Gastroesophageal sphincter (tissue), 4 donors: ENCODE measurements at regions not wholly inside any gene's neighbourhood (a gene's known extent, or its start where the extent isn't known, plus 50 kb on each side); places are given as distances from the start of the nearest gene placed in this dataset.

ENCODE experiments used
- ATAC-seq: fragments of 150-250 bp; one replicate; pipeline ENCODE4 v1.9.1; 2016; ENCODE audit warnings: mild to moderate bottlenecking, moderate library complexity
- H3K27ac ChIP-seq, 4 donors: fragments of 200-600 bp; sonication (generic) in 3 of 4; 1 replicate in 3 of 4; 2 replicates in 1 of 4; pipeline ENCODE4 v1.5.1; 2016 to 2019
- H3K27me3 ChIP-seq: fragments of 200-600 bp; sonication (generic); one replicate; pipeline ENCODE4 v1.5.1; 2019
- H3K36me3 ChIP-seq, 2 donors: fragments of 200-600 bp; sonication (generic); one replicate each; pipeline ENCODE4 v1.5.1; 2019; ENCODE audit warnings: control low read depth in 1 of 2
- H3K4me1 ChIP-seq, 3 donors: fragments of 200-600 bp; sonication (generic); 1 replicate in 2 of 3; 2 replicates in 1 of 3; pipeline ENCODE4 v1.5.1; 2016 to 2019; ENCODE audit warnings: control low read depth in 2 of 3
- H3K4me3 ChIP-seq, 2 donors: fragments of 200-600 bp; sonication (generic); one replicate each; pipeline ENCODE4 v1.5.1; 2019; ENCODE audit warnings: mild to moderate bottlenecking in 1 of 2, moderate library complexity in 1 of 2
- H3K9me3 ChIP-seq, 3 donors: fragments of 200-600 bp; sonication (generic); one replicate each; pipeline ENCODE4 v1.5.1; 2017 to 2019; ENCODE audit warnings: control low read depth in 2 of 3
- CTCF ChIP-seq, 4 experiments: fragments of 200-600 bp in 2 of 4; fragments of 450-650 bp in 2 of 4; sonication (generic) in 1 of 4; IDR thresholded peaks; one replicate each; pipeline ENCODE4 v1.5.1; 2017 to 2019; ENCODE audit warnings: antibody characterized with exemption in 4 of 4, mild to moderate bottlenecking in 2 of 4, moderate library complexity in 2 of 4
- EP300 ChIP-seq: sonication (generic); formaldehyde crosslinking; IDR thresholded peaks from one replicate; pipeline ENCODE4 v1.6.1; 2017; ENCODE audit warnings: antibody characterized with exemption, mild to moderate bottlenecking
- POLR2A ChIP-seq, 2 donors: fragments of 450-650 bp; IDR thresholded peaks; one replicate each; pipeline ENCODE4 v1.6.1; 2017; ENCODE audit warnings: antibody characterized with exemption in 2 of 2, mild to moderate bottlenecking in 2 of 2, moderate library complexity in 1 of 2
- POLR2AphosphoS5 ChIP-seq: sonication (generic); formaldehyde crosslinking; IDR thresholded peaks from one replicate; pipeline ENCODE4 v1.6.1; 2017; ENCODE audit warnings: antibody characterized with exemption
- WGBS, 2 donors: methylation state at CpG; one replicate each; pipeline ENCODE4 v1.1.5; 2018; ENCODE audit warnings: low coverage in 1 of 2; 5-methylcytosine and 5-hydroxymethylcytosine counted together
- small RNA-seq, 4 donors: library from RNA; depleted of rRNA; stranded (forward); fragments of <200 nt; gene quantifications; one replicate each; pipeline ENCODE3, GENCODE V24; 2016

DNA sequence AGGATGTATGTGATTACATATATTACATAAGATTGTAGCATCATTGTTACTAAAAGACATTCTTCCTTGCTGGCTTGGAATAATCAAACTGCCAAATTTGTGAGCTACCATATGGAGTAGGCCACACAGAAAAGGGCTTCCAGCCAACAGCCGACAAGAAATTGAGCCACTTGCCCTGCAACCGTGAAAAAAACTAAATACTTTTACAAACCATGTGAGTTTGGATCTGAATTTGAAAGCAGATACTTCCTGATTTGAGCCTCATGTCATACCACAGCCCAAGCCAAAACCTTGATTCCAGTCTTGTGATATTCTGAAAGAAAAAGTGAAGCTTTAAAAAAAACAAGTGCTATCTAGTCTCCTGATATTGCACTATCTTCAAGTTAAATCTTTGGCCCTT, 55.6 kb upstream of the PRMT6 start:
- no peaks in the 10 kb centered on the region for H3K36me3 ChIP-seq
- H3K4me3 ChIP-seq = no peak overlapping the region
- H3K27me3 ChIP-seq = no peaks in the 10 kb centered on the region
- ATAC-seq = no peak
- TF ChIP-seq CTCF (IDR thresholded peaks at IDR 0.05) (no peak), EP300 (no peak), POLR2A (IDR thresholded peaks at IDR 0.05) (no peak), POLR2AphosphoS5 (no peak)
- H3K27ac ChIP-seq = no peak overlapping the region
- WGBS, 2 donors = 11 to 31% methylated on average over 2 of the region's 2 CpGs
- H3K9me3 ChIP-seq = no peaks in the 10 kb centered on the region
- no peaks in the 10 kb centered on the region for H3K4me1 ChIP-seq

DNA sequence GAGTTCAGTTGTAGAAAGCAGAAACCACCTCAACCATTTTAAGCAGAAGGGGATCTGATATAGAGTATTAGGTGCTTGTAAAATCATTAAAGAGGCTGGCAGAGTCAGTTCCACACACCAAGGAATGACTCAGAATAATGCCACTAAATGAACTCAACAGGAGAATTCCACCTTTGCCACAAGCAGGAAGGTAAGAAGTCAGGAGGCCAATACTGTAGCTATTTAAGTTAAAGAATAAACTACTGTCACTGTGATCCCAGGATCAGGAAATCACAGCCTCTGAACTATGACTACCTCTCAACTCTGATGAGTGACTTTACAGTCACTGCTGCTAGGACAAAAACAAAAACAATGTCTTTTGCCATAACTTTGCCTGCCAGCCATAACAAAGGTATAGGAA, 52.5 kb upstream of the PRMT6 start:
- Histone ChIP-seq H3K27ac (no peak overlapping the region), H3K4me3 (no peak overlapping the region), H3K9me3 (no peaks in the 10 kb centered on the region), H3K36me3 (no peaks in the 10 kb centered on the region), H3K27me3 (no peaks in the 10 kb centered on the region), H3K4me1 (no peaks in the 10 kb centered on the region)
- TF ChIP-seq POLR2A (IDR thresholded peaks at IDR 0.05) = no peak
- no peak for TF ChIP-seq EP300
- ATAC-seq = no peak

DNA sequence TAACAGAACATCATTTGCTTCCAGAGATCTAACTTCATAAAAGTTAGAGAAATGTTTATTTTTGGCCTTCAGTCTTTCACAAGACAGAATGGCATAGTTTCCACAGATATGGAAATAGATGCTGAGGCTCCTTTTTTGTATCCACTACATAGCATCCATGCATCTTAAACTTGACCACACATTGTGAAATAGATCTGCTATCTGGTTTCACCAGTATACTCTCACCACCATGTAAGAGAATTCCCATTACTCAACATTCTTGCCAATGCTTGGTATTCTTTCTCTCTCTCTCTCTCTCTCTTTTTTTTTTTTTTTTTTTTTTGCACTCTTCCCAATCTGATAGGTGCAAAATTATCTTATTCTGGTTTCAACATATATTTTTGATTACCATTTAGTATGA, 52.1 kb upstream of the PRMT6 start:
- ATAC-seq = no peak
- no peak for TF ChIP-seq POLR2AphosphoS5
- TF ChIP-seq CTCF (IDR thresholded peaks at IDR 0.05) = no peak
- TF ChIP-seq EP300 = no peak
- no peak for TF ChIP-seq POLR2A (IDR thresholded peaks at IDR 0.05)

More for the DNA sequence above, 52.1 kb upstream of the PRMT6 start:
- Histone ChIP-seq H3K27ac (no peak overlapping the region), H3K27me3 (no peaks in the 10 kb centered on the region), H3K4me1 (no peaks in the 10 kb centered on the region), H3K4me3 (no peak overlapping the region), H3K9me3 (no peaks in the 10 kb centered on the region), H3K36me3 (no peaks in the 10 kb centered on the region)

Small RNA genes lying in the stretch of these regions (small RNA-seq; reads per million reads assigned to genes)
- gene AL596327.1 (0 reads per million in 4 donors), gene SEPT2P1 (0 reads per million in 4 donors)
